ENCODE measurements at regions not wholly inside any gene's neighbourhood (a gene's known extent, or its start where the extent isn't known, plus 50 kb on each side); places are given as distances from the start of the nearest gene placed in this dataset.

DNA sequence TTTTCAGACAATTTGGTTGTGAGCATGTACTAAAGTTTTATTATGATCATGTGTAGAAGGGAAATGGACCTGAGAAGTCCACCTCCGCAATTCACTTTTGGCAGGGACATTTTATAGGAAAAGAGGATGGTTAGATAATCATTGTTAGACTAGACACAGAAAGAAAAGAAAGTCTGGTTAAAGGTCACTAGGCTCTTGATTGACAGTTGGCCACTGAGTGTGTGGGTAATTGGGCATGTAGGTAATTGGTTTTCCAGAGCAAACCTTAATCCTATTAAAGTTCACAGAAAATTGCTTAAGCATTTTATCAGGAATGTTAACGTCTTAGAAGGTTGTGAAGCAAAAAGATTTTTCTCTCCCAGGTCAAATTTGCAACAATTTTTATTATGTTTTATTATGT is 158.5 kb upstream of the CLINT1 start:
- no peak for TF ChIP-seq POLR2AphosphoS5 (IDR thresholded peaks at IDR 0.05)
- TF ChIP-seq, protein P1, sequence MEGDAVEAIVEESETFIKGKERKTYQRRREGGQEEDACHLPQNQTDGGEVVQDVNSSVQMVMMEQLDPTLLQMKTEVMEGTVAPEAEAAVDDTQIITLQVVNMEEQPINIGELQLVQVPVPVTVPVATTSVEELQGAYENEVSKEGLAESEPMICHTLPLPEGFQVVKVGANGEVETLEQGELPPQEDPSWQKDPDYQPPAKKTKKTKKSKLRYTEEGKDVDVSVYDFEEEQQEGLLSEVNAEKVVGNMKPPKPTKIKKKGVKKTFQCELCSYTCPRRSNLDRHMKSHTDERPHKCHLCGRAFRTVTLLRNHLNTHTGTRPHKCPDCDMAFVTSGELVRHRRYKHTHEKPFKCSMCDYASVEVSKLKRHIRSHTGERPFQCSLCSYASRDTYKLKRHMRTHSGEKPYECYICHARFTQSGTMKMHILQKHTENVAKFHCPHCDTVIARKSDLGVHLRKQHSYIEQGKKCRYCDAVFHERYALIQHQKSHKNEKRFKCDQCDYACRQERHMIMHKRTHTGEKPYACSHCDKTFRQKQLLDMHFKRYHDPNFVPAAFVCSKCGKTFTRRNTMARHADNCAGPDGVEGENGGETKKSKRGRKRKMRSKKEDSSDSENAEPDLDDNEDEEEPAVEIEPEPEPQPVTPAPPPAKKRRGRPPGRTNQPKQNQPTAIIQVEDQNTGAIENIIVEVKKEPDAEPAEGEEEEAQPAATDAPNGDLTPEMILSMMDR (IDR thresholded peaks at IDR 0.05) = no peak
- TF ChIP-seq POLR2A (IDR thresholded peaks at IDR 0.05; ENCODE audit: low read depth) = no peak

Data from esophagus muscularis mucosa (tissue), 3 donors.